GM23338 (cell line): ENCODE measurements at regions not wholly inside any gene's neighbourhood (a gene's known extent, or its start where the extent isn't known, plus 50 kb on each side); places are given as distances from the start of the nearest gene placed in this dataset.

Source experiments
- CREB1 ChIP-seq: fragments of 250-450 bp; sonication (Bioruptor Pico); IDR thresholded peaks from 2 replicates; pipeline ENCODE4 v1.5.0; 2020; ENCODE audit warnings: low read depth, mild to moderate bottlenecking, moderate library complexity
- EZH2 ChIP-seq: fragments of 200-600 bp; sonication (generic); IDR thresholded peaks from one replicate; pipeline ENCODE4 v1.8.0; 2017; ENCODE audit warnings: antibody characterized with exemption, mild to moderate bottlenecking, low read depth; ENCODE audit not compliant: unreplicated experiment
- EZH2phosphoT487 ChIP-seq: fragments of 200-600 bp; sonication (generic); IDR thresholded peaks from one replicate; pipeline ENCODE4 v1.8.1; 2018; ENCODE audit warnings: antibody characterized with exemption; ENCODE audit not compliant: unreplicated experiment
- JUNB ChIP-seq: IDR thresholded peaks from one replicate; pipeline ENCODE4 v1.6.1; 2016; ENCODE audit warnings: antibody characterized with exemption; ENCODE audit not compliant: unreplicated experiment
- NANOG ChIP-seq: IDR thresholded peaks from 2 replicates; pipeline ENCODE4 v1.6.1; 2016; ENCODE audit warnings: antibody characterized with exemption, borderline replicate concordance
- POLR2AphosphoS5 ChIP-seq: IDR thresholded peaks from 2 replicates; pipeline ENCODE4 v1.6.1; 2016; ENCODE audit warnings: antibody characterized with exemption, low read depth
- STAT1 ChIP-seq: IDR thresholded peaks from one replicate; pipeline ENCODE4 v1.6.1; 2016; ENCODE audit warnings: antibody characterized with exemption; ENCODE audit not compliant: unreplicated experiment
- ZNF114 ChIP-seq: fragments of 250-450 bp; sonication (Bioruptor Pico); IDR thresholded peaks from 2 replicates; pipeline ENCODE4 v1.5.0; 2020; ENCODE audit warnings: mild to moderate bottlenecking, moderate library complexity
- ZNF331 ChIP-seq: fragments of 250-450 bp; sonication (Bioruptor Pico); IDR thresholded peaks from 2 replicates; pipeline ENCODE4 v1.5.0; 2020; ENCODE audit warnings: low read depth, mild to moderate bottlenecking, moderate library complexity
- TF ChIP-seq, protein P1 (sequence below): IDR thresholded peaks from 2 replicates; pipeline ENCODE4 v1.6.1; 2016; ENCODE audit warnings: antibody characterized with exemption
- TF ChIP-seq, protein P2 (sequence below), 2 experiments: fragments of 200-600 bp in 1 of 2; sonication (generic) in 1 of 2; conservative IDR thresholded peaks; 2 replicates each; pipeline versions ENCODE4 v1.5.1 to v1.6.1; 2016 to 2017; ENCODE audit warnings: antibody characterized with exemption in 2 of 2, low read depth in 2 of 2, mild to moderate bottlenecking in 2 of 2, moderate library complexity in 1 of 2
- TF ChIP-seq, protein P3 (sequence below): fragments of 250-450 bp; sonication (Bioruptor Pico); IDR thresholded peaks from 2 replicates; pipeline ENCODE4 v1.5.0; 2020; ENCODE audit warnings: mild to moderate bottlenecking, moderate library complexity
- TF ChIP-seq, protein P4 (sequence below): IDR thresholded peaks from one replicate; pipeline ENCODE4 v1.6.1; 2018; ENCODE audit warnings: antibody characterized with exemption; ENCODE audit not compliant: unreplicated experiment

DNA sequence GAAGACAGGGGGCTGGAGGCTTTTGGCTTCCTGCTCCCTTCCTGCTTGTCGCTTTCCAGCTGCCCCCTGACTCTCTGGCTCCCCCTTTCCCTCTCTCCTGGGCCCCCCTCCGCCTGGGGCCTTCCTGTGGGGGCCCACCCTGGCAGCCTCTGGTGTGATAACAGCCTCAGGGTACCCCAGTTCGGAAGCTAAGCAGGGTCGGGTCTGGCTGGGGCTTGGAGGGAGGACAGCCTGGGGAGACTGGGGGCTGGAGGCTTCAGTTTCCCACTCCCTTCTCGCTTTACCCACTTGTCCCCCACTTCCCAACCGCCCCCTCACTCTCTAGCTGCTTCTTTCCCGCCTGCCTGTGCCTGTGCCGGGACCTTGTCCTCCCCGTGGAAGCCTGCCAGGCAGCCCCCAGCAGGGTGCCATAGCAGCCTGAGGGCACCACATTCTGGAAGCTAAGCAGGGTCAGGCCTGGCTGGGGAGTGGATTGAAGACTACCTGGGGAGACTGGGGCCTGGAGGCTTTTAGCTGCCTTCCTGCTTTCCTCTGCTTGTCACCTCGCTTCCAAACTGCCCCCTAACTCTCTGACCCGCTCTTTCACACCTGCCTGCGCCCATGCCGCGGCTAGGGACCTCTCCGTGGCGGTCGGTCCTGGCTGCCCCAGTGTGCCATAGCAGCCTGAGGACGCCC, 2275.5 kb downstream of the TP53TG3F start:
- TF ChIP-seq JUNB (no peak), POLR2AphosphoS5 (no peak), EZH2 (no peak), CREB1 (CRISPR knock-in tag) (no peak), EZH2phosphoT487 (no peak), ZNF114 (CRISPR knock-in tag) (no peak), ZNF331 (CRISPR knock-in tag) (no peak), NANOG (no peak), STAT1 (no peak)
- TF ChIP-seq, protein P1, sequence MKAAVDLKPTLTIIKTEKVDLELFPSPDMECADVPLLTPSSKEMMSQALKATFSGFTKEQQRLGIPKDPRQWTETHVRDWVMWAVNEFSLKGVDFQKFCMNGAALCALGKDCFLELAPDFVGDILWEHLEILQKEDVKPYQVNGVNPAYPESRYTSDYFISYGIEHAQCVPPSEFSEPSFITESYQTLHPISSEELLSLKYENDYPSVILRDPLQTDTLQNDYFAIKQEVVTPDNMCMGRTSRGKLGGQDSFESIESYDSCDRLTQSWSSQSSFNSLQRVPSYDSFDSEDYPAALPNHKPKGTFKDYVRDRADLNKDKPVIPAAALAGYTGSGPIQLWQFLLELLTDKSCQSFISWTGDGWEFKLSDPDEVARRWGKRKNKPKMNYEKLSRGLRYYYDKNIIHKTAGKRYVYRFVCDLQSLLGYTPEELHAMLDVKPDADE: no peak
- TF ChIP-seq, protein P2, sequence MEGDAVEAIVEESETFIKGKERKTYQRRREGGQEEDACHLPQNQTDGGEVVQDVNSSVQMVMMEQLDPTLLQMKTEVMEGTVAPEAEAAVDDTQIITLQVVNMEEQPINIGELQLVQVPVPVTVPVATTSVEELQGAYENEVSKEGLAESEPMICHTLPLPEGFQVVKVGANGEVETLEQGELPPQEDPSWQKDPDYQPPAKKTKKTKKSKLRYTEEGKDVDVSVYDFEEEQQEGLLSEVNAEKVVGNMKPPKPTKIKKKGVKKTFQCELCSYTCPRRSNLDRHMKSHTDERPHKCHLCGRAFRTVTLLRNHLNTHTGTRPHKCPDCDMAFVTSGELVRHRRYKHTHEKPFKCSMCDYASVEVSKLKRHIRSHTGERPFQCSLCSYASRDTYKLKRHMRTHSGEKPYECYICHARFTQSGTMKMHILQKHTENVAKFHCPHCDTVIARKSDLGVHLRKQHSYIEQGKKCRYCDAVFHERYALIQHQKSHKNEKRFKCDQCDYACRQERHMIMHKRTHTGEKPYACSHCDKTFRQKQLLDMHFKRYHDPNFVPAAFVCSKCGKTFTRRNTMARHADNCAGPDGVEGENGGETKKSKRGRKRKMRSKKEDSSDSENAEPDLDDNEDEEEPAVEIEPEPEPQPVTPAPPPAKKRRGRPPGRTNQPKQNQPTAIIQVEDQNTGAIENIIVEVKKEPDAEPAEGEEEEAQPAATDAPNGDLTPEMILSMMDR (conservative IDR thresholded peaks at IDR 0.05; ENCODE audit: low read depth in 2 of 2): no peak
- TF ChIP-seq, protein P3, sequence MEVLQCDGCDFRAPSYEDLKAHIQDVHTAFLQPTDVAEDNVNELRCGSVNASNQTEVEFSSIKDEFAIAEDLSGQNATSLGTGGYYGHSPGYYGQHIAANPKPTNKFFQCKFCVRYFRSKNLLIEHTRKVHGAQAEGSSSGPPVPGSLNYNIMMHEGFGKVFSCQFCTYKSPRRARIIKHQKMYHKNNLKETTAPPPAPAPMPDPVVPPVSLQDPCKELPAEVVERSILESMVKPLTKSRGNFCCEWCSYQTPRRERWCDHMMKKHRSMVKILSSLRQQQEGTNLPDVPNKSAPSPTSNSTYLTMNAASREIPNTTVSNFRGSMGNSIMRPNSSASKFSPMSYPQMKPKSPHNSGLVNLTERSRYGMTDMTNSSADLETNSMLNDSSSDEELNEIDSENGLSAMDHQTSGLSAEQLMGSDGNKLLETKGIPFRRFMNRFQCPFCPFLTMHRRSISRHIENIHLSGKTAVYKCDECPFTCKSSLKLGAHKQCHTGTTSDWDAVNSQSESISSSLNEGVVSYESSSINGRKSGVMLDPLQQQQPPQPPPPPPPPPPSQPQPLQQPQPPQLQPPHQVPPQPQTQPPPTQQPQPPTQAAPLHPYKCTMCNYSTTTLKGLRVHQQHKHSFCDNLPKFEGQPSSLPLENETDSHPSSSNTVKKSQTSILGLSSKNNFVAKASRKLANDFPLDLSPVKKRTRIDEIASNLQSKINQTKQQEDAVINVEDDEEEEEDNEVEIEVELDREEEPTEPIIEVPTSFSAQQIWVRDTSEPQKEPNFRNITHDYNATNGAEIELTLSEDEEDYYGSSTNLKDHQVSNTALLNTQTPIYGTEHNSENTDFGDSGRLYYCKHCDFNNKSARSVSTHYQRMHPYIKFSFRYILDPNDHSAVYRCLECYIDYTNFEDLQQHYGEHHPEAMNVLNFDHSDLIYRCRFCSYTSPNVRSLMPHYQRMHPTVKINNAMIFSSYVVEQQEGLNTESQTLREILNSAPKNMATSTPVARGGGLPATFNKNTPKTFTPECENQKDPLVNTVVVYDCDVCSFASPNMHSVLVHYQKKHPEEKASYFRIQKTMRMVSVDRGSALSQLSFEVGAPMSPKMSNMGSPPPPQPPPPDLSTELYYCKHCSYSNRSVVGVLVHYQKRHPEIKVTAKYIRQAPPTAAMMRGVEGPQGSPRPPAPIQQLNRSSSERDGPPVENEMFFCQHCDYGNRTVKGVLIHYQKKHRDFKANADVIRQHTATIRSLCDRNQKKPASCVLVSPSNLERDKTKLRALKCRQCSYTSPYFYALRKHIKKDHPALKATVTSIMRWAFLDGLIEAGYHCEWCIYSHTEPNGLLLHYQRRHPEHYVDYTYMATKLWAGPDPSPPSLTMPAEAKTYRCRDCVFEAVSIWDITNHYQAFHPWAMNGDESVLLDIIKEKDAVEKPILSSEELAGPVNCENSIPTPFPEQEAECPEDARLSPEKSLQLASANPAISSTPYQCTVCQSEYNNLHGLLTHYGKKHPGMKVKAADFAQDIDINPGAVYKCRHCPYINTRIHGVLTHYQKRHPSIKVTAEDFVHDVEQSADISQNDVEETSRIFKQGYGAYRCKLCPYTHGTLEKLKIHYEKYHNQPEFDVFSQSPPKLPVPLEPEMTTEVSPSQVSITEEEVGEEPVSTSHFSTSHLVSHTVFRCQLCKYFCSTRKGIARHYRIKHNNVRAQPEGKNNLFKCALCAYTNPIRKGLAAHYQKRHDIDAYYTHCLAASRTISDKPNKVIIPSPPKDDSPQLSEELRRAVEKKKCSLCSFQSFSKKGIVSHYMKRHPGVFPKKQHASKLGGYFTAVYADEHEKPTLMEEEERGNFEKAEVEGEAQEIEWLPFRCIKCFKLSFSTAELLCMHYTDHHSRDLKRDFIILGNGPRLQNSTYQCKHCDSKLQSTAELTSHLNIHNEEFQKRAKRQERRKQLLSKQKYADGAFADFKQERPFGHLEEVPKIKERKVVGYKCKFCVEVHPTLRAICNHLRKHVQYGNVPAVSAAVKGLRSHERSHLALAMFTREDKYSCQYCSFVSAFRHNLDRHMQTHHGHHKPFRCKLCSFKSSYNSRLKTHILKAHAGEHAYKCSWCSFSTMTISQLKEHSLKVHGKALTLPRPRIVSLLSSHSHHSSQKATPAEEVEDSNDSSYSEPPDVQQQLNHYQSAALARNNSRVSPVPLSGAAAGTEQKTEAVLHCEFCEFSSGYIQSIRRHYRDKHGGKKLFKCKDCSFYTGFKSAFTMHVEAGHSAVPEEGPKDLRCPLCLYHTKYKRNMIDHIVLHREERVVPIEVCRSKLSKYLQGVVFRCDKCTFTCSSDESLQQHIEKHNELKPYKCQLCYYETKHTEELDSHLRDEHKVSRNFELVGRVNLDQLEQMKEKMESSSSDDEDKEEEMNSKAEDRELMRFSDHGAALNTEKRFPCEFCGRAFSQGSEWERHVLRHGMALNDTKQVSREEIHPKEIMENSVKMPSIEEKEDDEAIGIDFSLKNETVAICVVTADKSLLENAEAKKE: no peak
- TF ChIP-seq, protein P4, sequence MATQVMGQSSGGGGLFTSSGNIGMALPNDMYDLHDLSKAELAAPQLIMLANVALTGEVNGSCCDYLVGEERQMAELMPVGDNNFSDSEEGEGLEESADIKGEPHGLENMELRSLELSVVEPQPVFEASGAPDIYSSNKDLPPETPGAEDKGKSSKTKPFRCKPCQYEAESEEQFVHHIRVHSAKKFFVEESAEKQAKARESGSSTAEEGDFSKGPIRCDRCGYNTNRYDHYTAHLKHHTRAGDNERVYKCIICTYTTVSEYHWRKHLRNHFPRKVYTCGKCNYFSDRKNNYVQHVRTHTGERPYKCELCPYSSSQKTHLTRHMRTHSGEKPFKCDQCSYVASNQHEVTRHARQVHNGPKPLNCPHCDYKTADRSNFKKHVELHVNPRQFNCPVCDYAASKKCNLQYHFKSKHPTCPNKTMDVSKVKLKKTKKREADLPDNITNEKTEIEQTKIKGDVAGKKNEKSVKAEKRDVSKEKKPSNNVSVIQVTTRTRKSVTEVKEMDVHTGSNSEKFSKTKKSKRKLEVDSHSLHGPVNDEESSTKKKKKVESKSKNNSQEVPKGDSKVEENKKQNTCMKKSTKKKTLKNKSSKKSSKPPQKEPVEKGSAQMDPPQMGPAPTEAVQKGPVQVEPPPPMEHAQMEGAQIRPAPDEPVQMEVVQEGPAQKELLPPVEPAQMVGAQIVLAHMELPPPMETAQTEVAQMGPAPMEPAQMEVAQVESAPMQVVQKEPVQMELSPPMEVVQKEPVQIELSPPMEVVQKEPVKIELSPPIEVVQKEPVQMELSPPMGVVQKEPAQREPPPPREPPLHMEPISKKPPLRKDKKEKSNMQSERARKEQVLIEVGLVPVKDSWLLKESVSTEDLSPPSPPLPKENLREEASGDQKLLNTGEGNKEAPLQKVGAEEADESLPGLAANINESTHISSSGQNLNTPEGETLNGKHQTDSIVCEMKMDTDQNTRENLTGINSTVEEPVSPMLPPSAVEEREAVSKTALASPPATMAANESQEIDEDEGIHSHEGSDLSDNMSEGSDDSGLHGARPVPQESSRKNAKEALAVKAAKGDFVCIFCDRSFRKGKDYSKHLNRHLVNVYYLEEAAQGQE: no peak
